Non-pigmented ciliary epithelial cell (primary cell): ENCODE measurements at regions not wholly inside any gene's neighbourhood (a gene's known extent, or its start where the extent isn't known, plus 50 kb on each side); places are given as distances from the start of the nearest gene placed in this dataset.
"Not testable (repeated sequence)": the region's sequence is repeated elsewhere in the genome, so short reads cannot be mapped to it uniquely, and the experiment has no call there.

ENCODE experiments used
- DNase-seq: peaks from one replicate; pipeline ENCODE4 v3.0.0-alpha.2; 2010; ENCODE audit warnings: low read depth

DNA sequence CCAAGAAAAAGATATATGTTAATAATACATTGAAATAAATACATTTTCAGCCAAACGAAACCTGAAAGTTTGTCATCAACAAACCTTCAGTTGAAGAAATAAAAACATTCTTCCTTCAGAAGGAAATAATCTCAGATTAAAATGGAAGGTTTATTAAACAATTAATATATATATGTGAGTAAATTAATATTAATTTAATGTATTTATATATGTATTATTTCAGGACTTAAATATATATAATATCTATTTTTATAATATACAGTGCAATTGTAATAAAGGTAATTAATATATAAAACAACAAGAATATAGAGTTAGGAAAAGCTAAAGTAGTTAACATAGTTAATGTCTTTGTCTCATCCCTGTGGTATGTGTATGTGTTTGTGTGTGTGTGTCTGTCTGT is 102.2 kb upstream of the CDC14C start:
- no peak for DNase-seq

DNA sequence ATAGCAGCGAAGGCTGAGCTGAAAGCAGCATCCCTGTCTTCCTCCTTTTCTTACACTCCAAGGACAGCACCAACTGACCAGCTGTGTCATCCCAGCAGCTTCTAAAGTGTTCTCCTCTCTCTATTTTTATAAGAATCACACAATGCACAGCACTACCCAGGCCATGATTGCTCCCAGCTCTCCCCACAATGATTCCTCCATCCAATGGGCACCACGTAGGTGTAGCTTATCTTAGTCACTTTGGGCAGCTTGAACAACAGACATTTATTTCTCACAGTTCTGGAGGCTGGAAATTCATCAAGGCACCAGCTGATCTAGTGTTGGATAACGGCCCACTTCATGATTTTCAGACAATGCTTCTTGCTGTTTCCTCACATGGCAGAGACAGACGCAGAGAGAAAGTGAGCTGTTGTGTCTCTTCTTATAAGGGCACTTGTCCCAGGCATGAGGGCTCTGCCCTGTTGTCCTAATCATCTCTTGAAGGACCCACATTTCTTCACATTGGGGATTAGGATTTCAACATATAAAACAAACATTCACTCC is 92.0 kb upstream of the CDC14C start:
- DNase-seq = no peak

DNA sequence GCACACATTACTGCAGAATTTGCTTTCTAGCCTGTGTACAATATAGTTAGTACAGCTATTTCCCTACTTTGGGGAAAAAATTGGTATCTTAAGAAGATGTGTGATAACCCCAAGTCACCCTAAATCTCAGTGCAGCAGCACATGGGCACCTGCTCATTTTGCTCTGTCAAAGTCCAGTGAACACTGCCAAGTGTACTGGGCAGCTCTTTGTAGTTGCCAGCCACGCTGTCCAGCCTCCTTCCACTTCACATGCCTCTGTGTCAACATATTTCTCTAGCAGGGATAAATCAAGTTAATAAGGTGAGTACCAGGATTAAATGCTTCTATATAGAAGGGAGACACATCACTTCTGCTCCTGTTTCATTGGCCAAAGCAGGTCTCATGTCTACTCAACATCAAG is 87.1 kb upstream of the CDC14C start:
- no peak for DNase-seq

DNA sequence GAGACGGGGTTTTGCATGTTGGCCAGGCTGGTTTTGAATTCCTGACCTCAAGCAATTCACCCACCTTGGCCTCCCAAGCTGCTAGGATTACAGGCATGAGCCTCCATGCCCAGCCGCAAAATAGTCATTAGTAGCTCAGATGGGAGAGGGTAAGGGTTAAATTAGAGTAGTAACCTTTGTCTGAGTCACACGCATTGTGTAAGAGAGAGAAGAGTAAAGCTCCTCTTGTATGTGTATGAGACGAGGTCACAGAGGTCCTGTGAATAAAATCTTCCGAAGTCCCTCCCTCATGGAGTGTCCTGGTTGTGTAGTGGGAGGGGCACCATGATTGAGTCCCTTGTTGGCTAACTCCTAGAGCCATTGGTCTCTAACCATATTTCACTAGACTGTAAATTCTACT is 85.2 kb upstream of the CDC14C start:
- no peak for DNase-seq

DNA sequence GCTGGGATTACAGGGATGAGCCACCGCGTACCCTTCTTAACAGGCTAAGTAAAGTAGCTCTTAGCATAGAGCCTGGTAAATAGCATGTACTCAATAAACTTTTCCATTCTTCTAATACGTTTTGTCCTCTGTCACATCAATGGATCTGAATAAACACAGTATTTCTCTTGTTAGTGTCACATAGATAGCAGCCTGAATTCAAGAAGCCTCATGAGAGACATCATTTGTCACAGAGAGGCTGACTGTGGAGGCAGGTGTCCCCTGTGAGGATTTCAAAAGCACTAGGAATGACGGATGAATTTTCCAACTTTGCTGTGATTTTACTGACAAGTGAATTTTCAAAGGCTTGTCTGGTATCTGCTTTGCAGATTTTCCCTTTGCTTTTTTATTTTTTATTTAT is 82.6 kb upstream of the CDC14C start:
- DNase-seq = no peak

DNA sequence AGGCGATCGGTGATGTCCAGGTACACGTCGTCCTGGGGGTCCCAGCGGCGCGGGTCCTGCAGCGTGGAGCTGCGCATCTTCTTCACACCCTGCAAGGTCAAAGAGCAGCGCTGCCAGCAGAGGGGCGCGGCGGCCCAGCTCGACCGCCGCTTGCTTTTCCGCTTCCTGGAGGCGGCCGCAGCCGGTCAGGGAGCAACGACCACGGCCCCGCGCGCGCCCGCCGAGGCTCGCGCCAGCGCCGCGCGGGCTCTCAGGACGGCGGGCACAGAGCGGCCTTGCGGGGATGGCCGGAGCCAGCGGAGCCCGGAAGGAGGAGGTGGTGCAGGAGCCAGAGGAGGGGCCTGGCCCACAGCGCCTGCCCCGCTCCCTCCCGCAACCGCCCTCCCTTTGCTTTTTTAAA is 76.4 kb upstream of the CDC14C start:
- DNase-seq = no peak

DNA sequence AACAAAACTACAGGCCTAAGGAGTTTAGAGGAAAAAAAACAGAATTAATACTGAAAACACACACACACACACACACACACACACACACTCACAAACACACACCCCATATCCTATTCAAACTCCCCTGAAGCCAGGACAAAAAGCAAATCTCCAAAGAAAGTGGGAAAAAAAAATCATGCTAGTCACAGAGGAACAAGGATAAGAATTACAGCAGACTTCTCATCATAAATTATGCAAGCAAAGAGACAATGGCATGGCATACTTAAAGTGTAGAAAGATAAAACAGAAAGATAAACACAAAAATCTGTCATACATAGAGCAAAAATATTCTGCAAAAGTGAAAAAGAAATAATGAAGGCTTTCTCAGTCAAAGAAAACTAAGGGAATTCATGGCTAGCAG is 63.9 kb upstream of the CDC14C start:
- DNase-seq = not testable (repeated sequence)

DNA sequence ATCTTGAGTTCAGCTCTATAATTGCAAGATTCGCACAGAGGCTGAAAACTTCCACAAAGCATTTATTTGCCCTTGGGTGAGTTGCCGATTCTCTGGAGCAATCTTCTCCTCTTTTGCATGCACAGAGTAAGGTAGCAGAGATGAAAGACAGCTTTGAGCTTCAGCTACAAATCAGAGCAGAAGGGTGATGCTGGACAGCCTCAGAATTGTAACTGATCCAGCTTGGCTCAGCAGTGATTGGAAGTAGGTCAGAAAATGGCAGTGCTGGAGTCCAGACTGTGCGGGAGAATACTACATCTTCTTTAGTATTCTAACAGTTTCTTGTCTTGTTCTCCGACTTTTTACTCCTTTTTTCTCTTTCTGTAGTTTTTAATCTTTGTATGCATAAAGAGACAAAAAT is 55.4 kb upstream of the CDC14C start:
- DNase-seq = no peak

DNA sequence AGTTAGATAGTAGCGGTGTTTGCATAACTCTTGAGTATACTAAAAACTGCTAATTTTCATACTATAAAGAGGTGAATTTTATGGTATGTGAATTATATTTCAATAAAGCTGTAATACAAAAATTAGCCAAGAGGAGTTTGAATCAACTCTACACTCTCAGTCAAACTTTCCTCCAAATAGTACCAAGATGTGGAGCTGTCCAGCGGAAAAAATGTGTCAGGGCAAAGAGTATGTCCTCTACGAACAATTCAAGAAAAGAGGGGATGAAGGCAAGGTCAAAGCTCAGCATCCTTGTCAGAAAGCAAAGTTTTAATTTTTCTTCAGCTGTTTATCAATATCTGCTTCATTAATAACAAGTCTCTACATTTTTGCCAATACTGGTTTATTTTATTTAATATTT is 51.8 kb upstream of the CDC14C start:
- no peak for DNase-seq
